Activated CD8-positive, alpha-beta memory T cell treated with anti-CD3 and anti-CD28 coated beads for 24 hours (primary cell): ENCODE measurements at regions not wholly inside any gene's neighbourhood (a gene's known extent, or its start where the extent isn't known, plus 50 kb on each side); places are given as distances from the start of the nearest gene placed in this dataset.

Source experiments
- DNase-seq: peaks from one replicate; pipeline ENCODE4 v3.0.0-alpha.2; 2020

DNA sequence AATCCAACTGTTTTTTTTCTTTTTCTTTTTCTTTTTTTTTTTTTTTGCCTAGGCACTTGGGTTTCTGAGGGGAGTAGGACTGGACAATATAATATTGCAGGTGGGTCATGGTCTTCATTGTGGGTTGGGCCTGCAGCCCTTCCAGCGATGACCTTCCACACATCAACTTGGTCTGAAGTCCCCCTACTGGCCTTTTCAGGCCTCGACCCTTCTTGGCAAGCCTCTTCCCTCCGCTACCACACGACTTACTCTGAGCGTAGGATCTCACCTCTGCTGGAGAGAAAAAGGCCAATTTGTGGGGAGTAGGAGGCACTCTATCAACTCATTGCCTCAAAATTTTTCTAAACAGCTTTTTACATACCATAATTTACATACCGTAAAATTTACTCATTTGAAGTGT, 51.1 kb upstream of the GRIK3 start:
- DNase-seq: no peak

DNA sequence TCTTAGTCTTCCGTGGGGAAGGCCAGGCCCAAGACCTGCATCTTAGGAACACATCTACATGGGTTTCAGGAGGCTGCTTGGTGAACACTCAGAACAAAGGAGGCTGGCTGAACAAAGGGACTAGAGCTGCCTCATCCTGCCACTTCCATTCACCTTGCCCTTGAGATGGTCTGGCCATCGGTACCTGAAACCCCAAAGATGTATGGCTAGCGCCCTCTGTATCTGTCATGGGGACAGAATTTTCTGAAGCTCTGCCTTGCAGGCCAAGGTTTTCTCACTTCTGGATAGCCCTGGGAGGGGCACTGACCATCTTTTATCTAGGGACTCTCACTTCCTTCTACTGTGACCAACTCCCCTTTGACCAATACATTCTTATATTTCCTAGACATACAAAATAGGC, 55.4 kb upstream of the GRIK3 start:
- DNase-seq: no peak

DNA sequence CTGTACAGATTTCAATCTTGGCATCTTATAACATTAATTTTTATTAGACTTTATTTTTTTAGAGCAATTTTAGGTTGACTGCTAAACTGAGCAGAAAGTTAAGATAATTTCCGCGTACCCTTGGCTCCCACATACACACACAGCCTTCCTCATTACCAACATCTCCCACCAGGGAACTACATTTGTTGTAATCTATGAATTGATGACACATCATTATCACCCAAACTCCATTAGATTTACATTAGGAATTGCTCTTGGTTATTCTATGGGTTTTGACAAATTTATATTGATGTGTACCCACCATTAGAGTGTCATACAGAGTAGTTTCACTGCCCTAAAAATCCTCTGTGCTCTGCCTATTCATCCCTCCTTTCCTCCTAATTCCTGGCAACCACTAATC, 56.4 kb upstream of the GRIK3 start:
- no peak for DNase-seq

DNA sequence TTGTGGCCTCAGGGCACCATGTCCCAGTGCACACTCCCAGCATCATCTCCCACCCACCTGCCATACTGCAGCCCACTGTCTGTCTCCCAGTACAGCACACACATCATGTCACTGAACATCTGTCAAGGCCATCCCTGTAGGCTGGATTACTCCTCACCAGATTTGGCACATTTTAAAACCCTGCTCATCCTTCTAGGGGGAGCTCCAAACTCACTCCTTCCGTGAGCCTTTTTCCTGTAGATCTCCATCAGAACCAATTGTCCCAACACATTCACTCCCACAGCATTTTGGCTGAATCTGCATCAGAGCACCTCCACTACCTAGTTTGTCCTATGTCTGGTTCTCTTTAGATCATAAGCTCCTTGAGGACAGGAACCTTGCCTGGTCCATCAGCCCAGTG, 58.6 kb upstream of the GRIK3 start:
- no peak for DNase-seq

DNA sequence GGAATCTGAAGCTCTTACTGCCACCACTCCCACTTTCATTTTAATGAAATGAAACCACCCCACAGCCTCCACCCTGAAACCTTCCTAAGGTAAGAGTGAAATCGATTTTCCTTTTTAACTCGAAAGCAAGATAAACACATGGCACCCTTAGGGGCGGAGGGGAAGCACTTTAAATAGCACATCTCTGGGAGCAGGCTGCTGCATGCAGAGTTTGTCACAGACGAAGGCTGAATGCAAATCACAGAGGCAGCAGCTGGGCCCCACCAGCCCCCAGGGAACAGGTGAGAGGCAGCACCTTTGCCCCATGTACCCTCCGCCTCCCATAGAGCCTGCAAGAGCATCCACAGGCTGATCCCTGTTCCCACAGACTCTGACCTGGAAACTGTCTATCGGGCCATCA, 60.0 kb upstream of the GRIK3 start:
- DNase-seq: no peak

DNA sequence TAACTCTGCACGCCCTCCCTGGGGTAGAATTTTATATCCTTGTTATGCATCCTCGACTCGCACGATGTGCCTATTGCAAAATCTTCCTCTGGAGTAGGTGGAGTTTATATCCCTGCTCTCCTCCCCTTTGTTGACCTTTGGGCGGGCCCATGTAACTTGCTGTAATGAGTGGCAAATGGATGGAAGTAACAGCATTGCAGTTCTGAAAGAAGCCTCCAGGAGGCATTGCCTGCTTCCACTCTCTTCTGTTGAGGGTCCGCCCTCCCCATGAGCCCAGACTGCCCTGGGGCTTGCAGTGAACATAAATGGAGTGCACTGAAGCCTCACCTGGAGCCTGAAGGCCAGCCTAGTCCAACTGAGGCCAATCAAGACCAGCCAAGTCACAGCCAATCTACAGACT, 62.2 kb upstream of the GRIK3 start:
- DNase-seq: no peak

DNA sequence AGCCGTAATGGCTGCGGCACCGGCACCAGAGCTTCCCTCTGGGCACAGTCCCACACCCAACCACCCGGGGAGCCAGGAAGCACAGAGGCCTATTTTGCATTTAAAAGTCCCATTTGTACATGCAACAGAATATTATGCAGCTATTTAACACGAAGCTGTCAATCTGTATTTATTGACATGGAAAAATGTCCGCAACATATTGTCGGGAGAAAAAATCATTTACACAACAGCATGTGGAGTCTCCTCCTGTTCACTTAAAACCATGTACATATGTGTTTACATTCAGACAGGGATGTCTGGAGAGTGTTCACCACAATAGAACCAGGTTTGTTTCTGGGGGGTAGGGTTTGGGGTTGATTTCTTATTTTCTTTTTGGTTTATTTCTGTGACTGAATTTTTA, 63.4 kb upstream of the GRIK3 start:
- DNase-seq: no peak

DNA sequence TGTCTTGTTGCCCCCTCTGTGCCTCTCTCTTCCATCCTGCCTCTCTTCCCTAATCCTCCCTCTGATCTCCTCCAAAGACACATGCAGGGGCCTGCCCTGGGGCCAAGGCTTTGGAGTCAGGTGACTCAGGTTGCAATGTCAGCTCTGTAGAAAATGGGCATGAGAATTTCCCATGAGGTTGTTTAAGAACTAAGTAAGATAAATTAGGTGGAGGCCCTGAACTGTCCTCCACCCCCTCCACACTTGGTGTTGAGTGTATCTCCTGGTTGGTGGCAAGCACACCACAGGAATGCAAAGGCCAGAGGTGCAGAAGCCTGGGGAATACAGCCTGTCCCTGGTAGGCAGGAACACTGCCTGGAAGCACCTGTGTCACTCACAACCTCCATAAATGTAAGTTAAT, 63.9 kb upstream of the GRIK3 start:
- DNase-seq: no peak

DNA sequence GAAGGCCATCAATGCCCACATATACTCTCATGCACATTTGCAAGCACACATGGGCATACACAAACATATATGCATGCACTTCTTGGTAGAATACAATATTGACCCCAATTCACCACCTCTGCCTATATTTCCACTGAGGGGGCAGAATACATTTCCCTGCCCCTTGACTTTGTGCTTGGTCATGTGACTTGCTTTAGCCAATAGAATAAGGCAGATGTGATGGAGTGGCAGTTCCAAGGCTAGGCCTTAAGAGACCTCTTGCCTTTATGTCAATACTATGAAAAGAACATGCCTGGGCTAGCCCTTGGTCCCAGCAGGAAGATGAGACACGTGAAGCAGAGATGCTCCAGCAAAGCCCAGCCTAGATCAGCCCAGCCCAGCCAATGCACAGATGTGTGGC, 66.0 kb upstream of the GRIK3 start:
- DNase-seq: no peak

DNA sequence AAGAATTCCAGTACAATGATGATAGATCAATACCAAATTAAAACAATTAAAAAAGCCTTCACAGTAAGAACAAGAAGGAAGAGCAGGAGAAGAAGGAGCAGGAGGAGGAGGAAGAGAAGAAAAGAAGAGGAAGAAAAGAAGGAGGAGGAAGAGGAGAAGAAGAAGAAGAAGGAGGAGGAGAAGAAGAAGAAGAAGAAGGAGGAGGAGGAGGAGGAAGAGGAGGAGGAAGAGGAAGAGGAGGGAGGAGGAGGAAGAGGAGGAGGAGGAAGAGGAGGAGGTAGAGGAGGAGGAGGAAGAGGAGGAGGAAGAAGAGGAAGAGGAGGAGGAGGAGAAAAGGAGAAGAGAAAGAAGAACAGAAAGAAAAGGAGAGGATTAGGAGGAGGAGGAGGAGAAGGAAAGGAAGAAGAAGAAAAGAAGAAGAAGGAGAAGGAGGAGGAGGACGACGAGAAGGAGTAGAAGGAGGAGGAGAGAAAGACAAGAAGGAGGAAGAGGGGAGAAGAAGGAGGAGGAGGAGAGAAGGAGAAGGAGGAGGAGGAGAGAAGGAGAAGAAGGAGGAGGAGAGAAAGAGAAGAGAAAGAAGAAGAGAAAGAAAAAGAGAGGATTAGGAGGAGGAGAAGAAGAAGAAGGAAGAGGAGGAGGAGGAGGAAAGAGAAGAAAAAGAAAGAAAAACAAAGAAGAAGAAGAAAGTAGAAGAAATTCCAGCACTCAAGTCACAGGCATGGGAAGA, 68.5 kb upstream of the GRIK3 start:
- no peak for DNase-seq

DNA sequence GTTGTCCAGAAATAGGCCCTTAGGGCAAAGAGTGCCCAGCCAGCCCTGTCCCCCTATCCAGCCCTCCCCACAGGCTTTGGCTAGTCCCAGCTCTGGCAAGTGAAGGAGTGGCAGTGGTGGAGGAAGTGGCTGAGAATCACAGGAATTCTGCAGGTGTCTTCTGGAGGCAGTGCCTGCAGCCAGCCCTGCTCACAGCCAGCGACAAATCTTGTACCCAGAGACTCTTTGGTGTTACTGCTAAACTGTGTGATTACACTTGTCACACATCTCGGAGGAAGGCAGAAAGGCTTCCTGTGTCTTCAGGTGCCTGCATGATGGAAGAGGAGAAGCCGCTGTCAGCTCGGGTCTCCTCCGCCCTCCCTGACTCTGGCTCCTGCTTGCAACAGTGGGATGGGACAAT, 71.6 kb upstream of the GRIK3 start:
- no peak for DNase-seq

DNA sequence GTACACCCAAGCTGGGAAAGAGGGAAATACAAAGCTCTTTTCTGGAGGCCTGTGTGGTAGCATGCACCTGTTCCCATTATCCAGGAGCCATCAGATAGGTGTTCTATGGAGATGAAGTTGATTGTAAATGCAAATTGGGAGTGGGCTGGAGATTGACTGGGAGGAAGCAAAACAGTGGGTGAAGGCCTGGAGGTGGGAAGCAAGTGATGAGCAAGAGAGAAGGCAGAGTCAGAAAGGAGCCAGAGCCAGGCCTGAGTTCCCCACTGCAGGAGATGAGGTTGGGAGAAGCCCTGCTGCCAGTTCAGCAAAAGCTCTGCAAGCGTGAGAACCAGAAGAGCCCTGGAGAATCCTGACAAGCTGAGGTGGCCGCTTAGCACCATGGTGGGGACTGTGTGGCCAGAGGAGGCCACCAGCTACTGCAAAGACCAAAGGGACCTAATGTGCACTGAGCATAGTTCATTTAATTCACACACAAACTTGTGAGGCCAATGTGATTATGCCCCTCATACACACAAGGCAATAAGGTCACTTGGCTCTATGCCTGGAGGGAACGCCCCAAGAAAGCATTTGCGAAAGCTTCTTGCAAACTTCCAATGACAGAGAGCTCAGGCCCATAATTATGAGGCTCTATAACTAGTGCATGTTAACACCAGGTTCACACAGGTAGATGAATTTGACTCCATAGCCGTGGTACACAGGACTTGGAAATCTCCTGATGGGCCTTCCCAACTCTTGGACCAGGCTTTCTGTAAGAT, 73.0 kb upstream of the GRIK3 start:
- DNase-seq: no peak

DNA sequence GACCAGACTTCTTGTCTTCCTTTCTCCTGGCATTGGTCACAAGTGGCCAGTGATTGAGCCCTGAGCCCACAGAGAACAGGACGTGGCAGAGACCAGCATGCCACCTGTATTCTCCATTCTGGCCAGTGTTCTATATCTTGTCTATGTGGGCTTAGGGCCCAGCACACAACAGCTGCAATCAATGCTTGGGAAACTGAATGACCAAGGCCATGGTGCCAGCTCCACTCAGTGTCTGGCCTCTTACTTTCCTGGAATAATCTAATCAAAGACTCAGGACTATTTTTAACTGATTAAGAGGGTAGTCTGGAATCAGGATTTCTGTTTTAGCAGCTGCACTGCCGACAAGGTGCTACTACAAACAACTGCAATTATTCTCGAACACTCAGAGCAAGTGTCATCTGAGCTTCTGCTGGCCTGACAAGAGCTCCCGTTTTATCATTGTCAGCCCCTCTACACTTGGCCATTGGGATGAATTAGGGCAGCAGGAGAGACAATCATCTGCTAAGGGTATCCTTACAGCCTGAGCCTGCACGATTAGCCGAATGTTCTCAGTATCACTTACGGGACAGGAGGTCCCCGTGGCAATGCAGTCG, 74.4 kb upstream of the GRIK3 start:
- no peak for DNase-seq

DNA sequence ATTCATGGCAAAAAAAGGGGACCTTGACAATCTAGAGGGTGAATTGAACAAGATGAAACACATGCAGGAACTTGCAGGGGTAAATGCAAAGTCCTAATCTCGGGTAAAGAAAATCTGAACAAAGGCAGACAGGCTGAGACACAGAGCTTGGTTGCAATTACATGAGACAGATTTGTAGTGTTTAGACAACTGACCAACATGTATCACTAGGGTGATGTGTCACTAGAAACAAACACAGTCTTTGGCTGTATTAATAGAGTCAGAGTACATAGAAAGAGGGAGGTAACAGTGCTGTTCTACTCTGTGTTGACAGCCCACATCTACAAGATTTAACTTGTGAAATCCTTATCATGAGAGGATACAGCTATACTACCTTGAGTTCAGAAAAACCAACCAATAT, 78.1 kb upstream of the GRIK3 start:
- DNase-seq: no peak

DNA sequence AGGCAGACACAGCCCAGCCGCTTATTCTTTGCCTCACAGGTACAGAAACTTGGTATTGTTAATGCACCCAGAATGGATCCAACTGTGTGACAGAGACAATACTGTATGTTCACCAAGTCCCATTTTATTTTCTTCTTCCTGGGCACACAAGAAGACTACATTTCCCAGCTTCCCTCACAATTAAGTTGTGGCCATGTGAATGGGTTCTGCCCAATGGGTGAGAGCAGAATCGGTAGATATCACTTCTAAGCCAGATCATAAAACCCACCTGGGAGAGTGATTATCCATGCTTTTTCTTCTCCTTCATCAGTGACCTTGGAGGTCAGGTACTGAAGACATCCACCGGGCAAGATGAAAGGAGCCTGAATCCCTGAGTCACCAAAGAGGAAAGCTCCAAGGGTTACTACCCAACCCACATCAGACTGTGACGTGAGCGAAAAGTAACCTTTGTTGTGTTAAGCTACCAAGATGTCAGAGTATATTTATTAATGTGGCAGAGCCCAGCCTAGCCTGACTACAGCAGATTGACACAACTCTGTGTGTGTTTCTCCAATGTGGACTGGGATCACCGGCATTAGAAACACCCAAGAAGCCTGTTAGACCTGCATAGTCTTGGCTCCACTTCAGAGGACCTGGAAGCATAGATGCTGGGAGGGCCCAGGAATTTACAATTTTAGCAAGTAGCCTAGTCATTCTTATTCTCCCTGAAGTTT, 79.1 kb upstream of the GRIK3 start:
- no peak for DNase-seq

DNA sequence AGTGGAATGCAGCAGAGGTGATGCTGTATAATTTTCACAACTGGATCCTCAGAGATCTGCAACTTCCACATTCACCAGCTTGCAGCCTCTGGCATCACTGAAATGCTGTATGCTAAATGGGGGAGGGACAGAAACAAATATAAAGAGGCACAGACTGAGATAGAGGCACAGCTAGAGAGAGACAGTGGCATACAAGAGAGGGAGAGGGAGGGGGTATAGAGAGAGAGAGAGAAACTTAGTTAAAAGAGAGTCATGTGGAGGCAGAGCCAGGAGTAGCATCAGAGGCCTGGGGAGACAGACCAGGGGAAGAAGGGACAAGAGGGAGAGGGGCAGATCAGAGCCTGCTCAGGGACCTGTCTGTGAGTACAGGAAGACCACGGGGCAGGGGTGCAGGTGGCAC, 84.5 kb upstream of the GRIK3 start:
- DNase-seq: no peak

DNA sequence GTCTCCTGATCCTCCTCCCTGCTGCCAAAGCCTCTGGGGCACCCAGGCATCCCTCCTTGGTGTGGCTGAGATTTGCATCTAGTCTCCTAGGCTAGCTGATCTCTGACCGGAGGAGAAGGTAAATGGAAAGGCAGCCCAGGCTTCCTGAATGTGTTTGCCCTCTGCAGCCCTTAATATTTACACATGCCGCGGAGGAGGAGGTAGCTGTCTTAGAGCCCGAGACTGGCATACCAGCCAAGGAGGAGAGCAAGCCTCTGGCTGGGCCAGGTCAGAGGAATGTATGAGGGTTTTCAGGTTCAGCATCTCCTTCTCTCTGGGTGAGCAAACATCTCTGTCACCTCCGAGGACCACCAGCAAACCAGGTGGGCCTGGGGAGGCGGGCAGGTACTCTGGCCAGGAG, 86.0 kb upstream of the GRIK3 start:
- DNase-seq: no peak

DNA sequence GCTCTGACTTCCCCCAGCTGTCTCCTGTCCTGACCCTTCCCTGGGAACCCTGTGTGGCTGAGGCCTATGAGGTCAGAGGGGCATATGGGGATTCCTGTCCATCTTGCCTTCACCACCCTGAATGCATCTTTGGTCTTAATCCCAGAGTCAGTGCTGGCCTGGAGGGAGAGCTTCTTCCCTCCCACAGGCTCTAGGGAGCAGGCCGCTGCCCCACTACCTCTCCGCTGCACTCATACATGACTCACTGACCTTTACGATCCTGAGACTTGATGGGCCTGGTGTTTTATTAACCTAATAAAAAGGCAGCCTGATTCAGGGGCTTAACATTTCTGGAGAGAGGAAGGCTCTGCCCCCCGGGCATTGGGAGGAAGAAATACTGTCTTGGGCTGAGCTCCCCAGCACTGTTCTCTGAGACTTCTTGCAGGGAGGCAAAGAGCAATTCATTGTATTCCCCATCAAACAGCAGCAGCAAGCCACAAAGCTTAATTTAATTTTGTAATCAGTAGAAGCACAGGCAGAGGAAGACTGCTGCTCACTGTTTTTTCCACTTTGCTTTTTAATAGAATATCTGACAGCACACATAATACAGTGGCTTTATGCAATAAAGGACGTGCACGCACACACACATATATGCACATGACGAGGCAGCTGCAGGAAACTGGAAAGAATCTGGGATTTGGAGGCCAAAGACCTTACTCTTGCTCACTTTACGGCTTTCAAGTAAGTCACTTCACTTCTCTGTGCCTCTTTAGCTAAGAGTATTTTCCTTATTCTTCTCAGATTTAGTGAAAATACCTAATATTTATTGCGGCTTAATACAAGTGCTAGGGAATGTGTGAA, 89.2 kb upstream of the GRIK3 start:
- DNase-seq: no peak

DNA sequence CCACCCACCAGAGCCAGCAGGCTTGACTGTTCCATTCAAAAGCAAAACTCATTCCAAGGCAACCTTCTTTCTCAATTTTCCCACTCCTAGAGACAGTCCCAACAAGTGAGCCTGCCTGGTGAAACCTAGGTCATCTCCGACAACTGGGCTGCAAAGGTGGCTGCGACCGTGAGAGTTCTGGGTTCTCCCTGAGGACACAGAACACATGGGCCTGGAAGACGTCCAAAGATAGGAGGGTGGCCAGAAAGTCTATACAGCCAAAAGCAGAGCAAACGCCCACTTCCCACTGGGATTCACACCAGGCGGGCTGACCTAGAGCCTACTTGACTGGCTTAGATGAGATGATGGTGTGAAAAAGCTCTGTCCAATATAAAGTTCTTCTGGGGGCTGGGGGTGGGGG, 90.2 kb upstream of the GRIK3 start:
- no peak for DNase-seq

DNA sequence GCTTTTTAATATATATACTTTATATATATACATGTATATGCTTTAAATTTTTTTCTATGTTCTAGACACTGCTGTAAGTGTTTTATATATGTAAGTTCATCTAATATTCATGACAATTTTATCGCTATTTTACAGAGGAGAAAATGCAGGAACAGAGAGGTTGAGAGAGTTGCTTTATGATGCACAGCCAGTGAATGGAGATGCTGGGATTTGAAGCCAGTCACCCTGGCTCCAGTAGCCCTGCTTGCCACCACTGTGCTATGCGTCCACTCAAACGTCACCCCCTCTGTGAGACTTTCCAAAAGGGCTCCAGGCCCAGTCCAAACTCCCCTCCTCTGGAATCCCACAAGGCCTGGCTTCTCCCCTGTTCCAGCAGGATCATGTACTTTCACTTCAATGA, 91.0 kb upstream of the GRIK3 start:
- no peak for DNase-seq

DNA sequence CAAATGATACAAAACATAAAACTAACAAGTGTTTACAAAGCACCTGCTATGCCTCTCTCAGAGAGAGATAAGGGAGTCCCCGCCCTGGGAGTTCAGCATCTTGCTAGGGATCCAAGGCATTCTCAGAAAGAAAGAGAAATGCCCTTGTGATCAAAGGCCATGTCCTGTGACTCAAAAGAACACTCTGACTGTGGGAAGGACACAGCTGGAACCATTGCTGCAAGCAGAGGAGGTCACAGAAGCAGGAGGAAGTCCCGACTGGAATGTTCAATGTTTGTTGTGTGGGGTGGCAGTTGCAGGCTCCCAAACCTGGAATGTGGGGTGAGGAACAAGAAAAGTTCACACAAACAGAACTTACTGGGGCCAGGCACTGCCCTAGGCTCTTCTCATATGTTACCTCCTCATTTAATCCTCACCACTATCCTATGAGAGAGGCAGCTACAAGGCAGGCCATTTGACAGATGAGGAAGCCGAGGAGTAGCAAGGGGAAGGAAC, 93.0 kb upstream of the GRIK3 start:
- no peak for DNase-seq

DNA sequence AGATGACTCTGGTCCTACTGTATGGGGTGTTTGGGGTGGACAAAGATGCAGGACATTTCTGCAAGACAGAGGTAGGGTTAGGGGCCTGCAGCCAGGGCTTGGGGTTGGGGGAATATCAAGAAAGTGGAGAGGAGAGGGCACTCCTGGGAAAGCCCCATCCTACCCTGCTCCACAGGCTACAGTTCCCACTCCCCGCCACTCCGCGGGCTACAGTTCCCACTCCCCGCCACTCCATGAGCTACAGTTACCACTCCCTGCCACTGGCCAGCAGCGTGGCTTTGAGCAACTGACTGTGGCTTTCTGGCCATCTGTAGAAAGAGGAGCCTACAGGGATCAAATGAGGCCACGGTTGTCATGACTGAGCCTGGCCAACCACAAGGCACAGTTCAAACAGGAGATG, 93.8 kb upstream of the GRIK3 start:
- no peak for DNase-seq
